ENCODE measurements at regions not wholly inside any gene's neighbourhood (a gene's known extent, or its start where the extent isn't known, plus 50 kb on each side); places are given as distances from the start of the nearest gene placed in this dataset.

DNA sequence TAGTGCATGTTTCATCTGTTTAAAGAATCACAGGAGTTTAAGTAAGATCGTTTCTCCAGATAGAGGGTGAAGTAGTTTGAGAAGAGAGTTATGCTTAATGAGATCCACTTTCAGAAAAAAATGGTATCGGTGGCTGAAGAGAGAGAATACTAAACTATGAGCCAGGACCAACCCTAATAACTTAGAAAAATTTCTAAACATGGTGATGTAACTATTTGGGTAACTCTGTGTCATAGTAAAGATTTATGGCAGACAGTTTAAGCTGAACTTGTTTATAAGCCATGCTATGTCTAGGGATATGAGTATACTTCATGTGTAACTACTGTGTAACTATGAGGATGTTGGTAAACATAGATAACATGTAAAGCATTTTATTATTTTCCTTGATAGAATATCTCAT, 489.5 kb downstream of the KCNJ2 start:
- TF ChIP-seq POLR2A (IDR thresholded peaks at IDR 0.05) (no peak), POLR2AphosphoS5 (IDR thresholded peaks at IDR 0.05) (no peak), EP300 (IDR thresholded peaks at IDR 0.05) (no peak)
- TF ChIP-seq, protein P1, sequence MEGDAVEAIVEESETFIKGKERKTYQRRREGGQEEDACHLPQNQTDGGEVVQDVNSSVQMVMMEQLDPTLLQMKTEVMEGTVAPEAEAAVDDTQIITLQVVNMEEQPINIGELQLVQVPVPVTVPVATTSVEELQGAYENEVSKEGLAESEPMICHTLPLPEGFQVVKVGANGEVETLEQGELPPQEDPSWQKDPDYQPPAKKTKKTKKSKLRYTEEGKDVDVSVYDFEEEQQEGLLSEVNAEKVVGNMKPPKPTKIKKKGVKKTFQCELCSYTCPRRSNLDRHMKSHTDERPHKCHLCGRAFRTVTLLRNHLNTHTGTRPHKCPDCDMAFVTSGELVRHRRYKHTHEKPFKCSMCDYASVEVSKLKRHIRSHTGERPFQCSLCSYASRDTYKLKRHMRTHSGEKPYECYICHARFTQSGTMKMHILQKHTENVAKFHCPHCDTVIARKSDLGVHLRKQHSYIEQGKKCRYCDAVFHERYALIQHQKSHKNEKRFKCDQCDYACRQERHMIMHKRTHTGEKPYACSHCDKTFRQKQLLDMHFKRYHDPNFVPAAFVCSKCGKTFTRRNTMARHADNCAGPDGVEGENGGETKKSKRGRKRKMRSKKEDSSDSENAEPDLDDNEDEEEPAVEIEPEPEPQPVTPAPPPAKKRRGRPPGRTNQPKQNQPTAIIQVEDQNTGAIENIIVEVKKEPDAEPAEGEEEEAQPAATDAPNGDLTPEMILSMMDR (IDR thresholded peaks at IDR 0.05), result no peak
- no peaks in the 10 kb centered on the region for H3K27me3 ChIP-seq
- WGBS, 5 donors, result 53 to 81% (median 74%) methylated on average over 2 of the region's 2 CpGs
- no peaks in the 10 kb centered on the region for H3K36me3 ChIP-seq
- intact Hi-C loops (cut with DNase I; ENCODE audit: low total_unique reads), result no loop called here
- H3K4me3 ChIP-seq, result no peak overlapping the region
- DNase-seq, result no peak
- no peak overlapping the region for H3K27ac ChIP-seq
- H3K4me1 ChIP-seq, result no peaks in the 10 kb centered on the region
- H3K9me3 ChIP-seq, result no peaks in the 10 kb centered on the region

DNA sequence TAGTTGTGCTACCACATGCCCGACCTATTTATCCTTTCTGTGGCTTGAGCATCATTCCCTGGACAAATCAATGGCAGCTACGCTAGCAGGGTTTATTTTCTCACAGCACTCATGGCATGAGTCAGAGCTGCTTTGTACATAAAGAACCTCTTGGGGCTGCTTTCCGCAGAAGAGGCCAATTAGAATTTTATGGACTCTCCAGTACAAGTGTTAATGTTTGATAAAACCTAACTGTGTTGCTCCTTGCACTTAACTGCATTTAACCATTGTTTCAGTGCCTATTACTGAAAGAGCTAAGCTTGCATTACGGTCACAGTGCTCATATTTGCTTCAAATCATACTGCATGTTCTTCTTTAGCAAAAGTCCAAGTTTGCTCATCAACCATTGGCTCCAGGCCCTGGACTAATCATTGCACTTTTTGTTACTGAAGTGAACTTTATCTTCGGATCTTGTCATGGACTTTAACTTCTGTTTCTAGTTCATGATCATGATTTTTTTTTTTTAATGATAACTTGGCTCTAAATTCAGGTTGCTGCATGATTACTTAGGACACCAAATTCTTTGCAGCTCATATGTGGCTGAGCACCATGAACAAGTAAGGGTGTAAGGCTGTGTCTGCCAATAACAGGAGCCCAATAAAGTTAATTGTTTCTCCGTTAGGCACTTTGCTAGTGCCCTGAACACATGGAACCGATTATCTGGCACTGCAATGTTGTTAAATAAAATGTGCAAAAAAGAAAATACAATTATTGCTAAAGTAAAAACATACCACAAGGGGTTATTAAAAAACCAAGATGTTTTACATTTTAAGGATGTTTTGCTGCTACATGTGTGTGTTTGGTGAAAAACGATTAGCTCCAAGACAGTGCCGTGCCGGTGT, 492.2 kb downstream of the KCNJ2 start:
- H3K27ac ChIP-seq, result no peak overlapping the region
- intact Hi-C loops (cut with DNase I; ENCODE audit: low total_unique reads), result no loop called here
- H3K4me1 ChIP-seq, result no peaks in the 10 kb centered on the region
- no peaks in the 10 kb centered on the region for H3K36me3 ChIP-seq
- H3K4me3 ChIP-seq, result no peak overlapping the region
- 63 to 71% (median 67%) methylated on average over 10 of the region's 10 CpGs for WGBS, 5 donors
- DNase-seq, result peak in 1 of 2 donors; percentile 51
- no peaks in the 10 kb centered on the region for H3K27me3 ChIP-seq
- H3K9me3 ChIP-seq, result no peaks in the 10 kb centered on the region
- no peak for TF ChIP-seq POLR2AphosphoS5 (IDR thresholded peaks at IDR 0.05)
- TF ChIP-seq POLR2A (IDR thresholded peaks at IDR 0.05), result no peak
- TF ChIP-seq, protein P1 (IDR thresholded peaks at IDR 0.05), result no peak
- no peak for TF ChIP-seq EP300 (IDR thresholded peaks at IDR 0.05)

DNA sequence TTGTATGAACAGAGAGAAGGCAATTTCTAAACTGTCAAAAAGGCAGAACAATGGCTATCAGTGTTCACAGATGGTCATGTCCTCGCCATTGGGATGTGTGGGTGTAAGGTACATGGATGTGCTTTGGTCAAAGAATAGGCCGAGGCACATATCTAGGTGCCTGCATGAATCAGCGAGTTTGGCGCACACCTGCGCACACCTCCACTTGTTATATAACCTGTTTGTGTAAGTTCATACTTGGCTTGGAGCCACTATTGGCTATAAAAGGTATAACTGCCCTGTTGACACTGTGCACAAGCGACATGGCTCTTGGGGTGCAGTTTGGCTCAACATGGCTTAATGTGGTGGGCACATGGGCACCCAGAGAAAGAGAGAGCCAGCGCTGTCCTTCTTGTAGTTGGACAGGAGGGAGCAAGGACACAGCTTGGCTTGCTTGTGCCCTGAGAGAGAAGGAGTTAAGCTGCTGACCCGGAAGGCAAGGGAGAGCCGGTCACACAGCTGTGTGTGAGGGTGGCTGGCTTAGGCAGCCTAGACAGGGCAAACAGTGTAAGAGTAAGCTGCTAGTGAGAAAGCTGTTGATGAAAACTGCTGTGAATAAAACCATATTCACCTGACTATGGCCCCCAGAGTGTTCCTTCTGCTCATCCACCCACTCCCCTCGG, 499.1 kb downstream of the KCNJ2 start:
- H3K4me1 ChIP-seq, result no peaks in the 10 kb centered on the region
- 60 to 79% (median 71%) methylated on average over 10 of the region's 10 CpGs for WGBS, 5 donors
- no peak overlapping the region for H3K27ac ChIP-seq
- H3K27me3 ChIP-seq, result no peaks in the 10 kb centered on the region
- DNase-seq, result no peak
- intact Hi-C loops (cut with DNase I; ENCODE audit: low total_unique reads), result no loop called here
- TF ChIP-seq, protein P1 (IDR thresholded peaks at IDR 0.05), result no peak
- TF ChIP-seq POLR2A (IDR thresholded peaks at IDR 0.05) (no peak), POLR2AphosphoS5 (IDR thresholded peaks at IDR 0.05) (no peak), EP300 (IDR thresholded peaks at IDR 0.05) (no peak)
- H3K9me3 ChIP-seq, result no peaks in the 10 kb centered on the region
- H3K36me3 ChIP-seq, result no peaks in the 10 kb centered on the region
- H3K4me3 ChIP-seq, result no peak overlapping the region

DNA sequence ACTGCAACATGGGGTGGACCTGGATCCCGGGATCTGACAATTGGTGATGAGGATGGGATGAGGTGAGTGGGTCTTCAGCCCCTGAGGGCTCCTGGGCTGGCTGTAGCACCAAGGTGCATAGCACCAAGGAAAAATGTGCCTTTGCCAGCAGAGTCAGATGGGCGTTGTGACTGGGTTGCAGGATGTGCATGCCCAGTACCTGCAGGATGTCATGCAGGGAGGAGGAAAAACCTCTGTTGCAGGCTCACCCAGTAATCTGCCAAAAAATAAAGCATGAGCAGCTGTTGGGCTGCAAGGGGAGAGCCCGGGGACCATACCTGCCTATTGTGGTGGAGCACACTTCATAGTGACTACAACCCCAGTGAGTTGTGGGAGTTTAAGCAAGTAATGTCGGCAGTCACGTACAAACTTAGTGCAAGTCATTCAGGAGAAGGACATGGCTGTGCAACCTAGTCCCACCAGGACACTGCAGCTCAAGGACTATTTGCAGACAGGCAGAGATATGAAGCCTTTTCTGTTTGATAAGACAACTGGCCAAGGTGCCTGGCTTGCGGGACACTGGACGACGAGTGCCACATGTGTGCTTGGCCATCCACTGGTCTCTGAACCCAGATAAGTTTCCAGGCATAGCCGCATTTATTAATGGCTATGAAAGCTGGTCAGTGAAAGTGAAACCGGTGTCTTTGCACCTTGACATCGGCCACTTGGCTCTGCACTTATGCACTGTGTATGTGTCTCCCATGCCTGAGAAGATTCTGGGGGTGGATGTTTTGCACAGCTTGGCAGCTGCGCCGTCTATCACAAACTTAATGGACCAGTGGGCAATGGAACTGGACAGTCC, 499.8 kb downstream of the KCNJ2 start:
- H3K27ac ChIP-seq, result no peak overlapping the region

More for the DNA sequence above, 499.8 kb downstream of the KCNJ2 start:
- 83 to 86% (median 85%) methylated on average over 13 of the region's 13 CpGs for WGBS, 5 donors
- DNase-seq, result no peak
- H3K36me3 ChIP-seq, result no peaks in the 10 kb centered on the region
- no peak overlapping the region for H3K4me3 ChIP-seq
- no peaks in the 10 kb centered on the region for H3K9me3 ChIP-seq
- intact Hi-C loops (cut with DNase I; ENCODE audit: low total_unique reads), result no loop called here
- TF ChIP-seq EP300 (IDR thresholded peaks at IDR 0.05) (no peak), POLR2AphosphoS5 (IDR thresholded peaks at IDR 0.05) (no peak)
- TF ChIP-seq, protein P1 (IDR thresholded peaks at IDR 0.05), result no peak
- no peaks in the 10 kb centered on the region for H3K4me1 ChIP-seq
- no peaks in the 10 kb centered on the region for H3K27me3 ChIP-seq

All from stomach (tissue), 8 donors.